HG03439 (cell line): ENCODE measurements at regions not wholly inside any gene's neighbourhood (a gene's known extent, or its start where the extent isn't known, plus 50 kb on each side); places are given as distances from the start of the nearest gene placed in this dataset.
"Not testable (repeated sequence)": the region's sequence is repeated elsewhere in the genome, so short reads cannot be mapped to it uniquely, and the experiment has no call there.

Experiments used
- ATAC-seq: cut with Tn5 transposase; IDR thresholded peaks from one replicate; pipeline ENCODE4 v1.9.1; 2021; ENCODE audit warnings: mild to moderate bottlenecking, moderate library complexity; ENCODE audit not compliant: unreplicated experiment

GRCh38 chr3:165635791-165636683 is 201.2 kb downstream of the BCHE start:
- no peak for ATAC-seq

GRCh38 chr3:165624761-165625160 is 212.5 kb downstream of the BCHE start:
- no peak for ATAC-seq

- ATAC-seq: no peak
These were observed 214.9 kb downstream of the BCHE start for GRCh38 chr3:165622356-165622755.

DNA sequence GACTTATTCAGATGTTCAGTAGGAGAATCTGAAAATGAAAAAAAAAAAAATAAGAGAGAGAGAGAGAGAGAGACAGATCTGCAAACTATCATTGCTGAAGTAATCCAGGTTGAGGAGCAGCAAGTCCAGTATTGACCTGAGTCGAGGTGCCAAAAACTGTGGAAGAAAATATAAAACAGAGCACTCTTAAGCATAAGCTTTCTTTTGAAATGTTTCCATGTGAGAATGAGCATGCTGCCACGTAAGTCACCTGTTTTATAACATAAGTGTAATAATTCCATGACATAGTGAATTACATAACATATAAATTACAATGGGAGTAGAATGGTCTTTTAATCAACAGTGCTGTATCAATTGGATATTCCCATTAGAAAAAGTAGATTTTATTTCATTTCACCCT is 218.2 kb downstream of the BCHE start:
- ATAC-seq: no peak

DNA sequence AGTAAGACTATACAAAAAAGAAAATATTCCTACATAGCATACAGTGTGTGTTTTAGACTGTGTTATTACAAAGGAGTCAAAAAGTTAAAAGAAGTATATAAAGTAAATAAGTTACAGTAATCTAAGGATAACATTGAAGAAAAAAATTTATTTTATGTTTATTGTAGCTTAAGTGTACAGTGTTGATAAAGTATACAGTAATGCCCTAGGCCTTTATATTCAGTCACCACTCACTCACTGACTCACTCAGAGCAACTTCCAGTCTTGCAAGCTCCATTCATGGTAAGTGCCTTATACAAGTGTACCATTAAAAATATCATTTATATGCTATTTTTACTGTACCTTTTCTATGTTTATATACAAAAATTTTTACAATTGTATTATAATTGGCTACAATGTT is 220.1 kb downstream of the BCHE start:
- ATAC-seq: no peak

GRCh38 chr3:165614337-165614736 is 222.9 kb downstream of the BCHE start:
- ATAC-seq: no peak

DNA sequence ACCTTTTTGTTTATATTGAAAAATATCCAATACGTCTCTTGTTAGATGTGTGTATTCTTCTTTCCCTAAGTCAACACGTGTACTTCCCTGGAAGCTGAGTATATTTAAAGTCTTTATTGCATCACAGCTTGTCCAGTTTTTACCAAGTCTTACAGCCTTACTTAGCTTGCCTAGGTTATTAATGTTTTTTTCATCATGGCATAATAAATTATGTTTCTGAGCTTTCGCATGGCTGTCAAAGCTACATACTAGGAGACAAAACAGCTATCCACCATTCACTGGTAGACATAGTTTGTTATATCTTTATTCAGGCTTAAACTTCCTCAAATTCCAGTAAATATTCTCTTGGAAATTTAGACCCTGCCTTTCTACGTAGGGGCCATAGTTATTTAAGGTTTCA is 224.2 kb downstream of the BCHE start:
- ATAC-seq: no peak

GRCh38 chr3:165607221-165607620 is 230.0 kb downstream of the BCHE start:
- ATAC-seq: no peak

- ATAC-seq: no peak
These were observed 234.0 kb downstream of the BCHE start for GRCh38 chr3:165603196-165603595.

DNA sequence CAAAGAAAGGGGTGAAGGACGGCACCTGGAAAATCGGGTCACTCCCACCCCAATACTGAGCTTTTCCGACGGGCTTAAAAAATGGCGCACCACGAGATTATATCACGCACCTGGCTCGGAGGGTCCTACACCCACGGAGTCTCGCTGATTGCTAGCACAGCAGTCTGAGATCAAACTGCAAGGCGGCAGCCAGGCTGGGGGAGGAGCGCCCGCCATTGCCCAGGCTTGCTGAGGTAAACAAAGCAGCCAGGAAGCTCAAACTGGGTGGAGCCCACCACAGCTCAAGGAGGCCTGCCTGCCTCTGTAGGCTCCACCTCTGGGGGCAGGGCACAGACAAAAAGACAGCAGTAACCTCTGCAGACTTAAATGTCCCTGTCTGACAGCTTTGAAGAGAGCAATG is 264.7 kb downstream of the BCHE start:
- not testable (repeated sequence) for ATAC-seq

- ATAC-seq: no peak
These were observed 268.2 kb downstream of the BCHE start for GRCh38 chr3:165568907-165569462.

DNA sequence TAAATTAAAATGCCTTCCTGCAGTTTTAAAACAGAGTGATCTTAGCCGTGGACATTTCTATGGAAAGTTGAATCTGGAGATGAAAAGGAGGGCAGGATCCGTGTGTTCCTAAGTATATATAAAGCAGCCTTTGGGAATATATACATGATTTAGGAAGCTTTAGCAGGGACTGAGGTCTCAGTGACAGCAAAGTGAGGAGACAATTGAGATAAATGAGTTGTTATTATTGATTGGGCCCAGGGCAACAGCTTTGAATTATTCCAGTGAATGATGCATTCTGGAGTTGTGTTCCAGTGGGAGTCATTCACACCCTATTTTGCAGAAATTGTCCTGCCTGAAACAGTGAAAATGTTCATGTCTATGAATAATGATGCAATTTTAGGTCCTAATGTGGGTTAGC is 281.4 kb downstream of the BCHE start:
- no peak for ATAC-seq

GRCh38 chr3:165553371-165553770 is 283.9 kb downstream of the BCHE start:
- no peak for ATAC-seq

DNA sequence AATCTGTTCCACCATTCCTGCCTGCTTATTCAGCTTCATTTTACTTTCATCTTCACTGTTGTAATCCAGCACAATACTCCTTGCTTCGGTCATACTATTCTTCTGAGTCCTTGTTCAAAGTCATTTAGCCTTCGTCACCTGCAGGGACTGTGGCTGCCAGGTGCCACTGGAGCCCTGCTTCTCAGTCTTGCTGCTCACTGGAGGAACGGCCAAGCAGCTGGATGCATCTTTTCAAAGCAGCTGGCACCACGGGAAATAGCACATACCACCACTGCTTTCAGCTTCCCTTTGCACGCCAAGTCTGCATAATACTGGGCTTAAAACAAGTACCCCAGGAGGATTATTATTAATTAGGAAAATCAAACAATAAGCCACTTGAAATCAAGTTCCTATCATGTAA is 287.6 kb downstream of the BCHE start:
- ATAC-seq: no peak

GRCh38 chr3:165549037-165549436 is 288.2 kb downstream of the BCHE start:
- no peak for ATAC-seq

GRCh38 chr3:165545059-165545458 is 292.2 kb downstream of the BCHE start:
- no peak for ATAC-seq

DNA sequence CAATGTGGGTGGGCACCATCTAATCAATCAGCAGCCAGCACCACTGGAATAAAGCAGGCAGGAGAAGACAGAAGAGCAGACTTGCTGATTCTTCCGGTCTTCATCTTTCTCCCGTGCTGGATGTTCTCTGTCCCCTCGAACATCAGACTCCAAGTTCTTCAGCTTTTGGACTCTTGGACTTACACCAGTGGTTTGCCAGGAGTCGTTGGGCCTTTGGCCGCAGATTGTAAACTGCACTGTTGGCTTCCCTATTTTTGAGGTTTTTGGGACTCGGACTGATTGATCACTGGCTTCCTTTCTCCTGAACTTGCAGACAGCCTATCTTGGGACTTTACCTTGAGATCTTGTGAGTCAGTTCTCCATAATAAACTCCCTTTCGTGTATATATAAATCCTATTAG is 292.8 kb downstream of the BCHE start:
- no peak for ATAC-seq

GRCh38 chr3:165538166-165538565 is 299.1 kb downstream of the BCHE start:
- ATAC-seq: no peak

GRCh38 chr3:165532851-165533250 is 304.4 kb downstream of the BCHE start:
- ATAC-seq: no peak

GRCh38 chr3:165529451-165529850 is 307.8 kb downstream of the BCHE start:
- ATAC-seq: no peak

DNA sequence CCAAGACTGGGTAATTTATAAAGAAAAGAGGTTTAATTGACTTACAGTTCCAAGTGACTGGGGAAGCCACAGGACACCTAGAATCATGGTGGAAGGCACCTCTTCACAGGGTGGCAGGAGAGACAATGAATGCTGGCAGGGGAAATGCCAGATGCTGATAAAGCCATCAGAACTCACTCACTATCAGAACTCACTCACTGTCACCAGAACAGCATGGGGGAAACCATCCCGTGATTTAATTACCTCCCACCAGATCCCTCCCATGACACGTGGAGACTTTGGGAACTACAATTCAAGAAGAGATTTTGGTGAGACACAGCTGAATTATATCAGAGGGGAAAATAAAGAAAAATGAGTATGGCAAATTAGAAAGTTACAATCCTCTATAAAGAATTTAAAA is 310.9 kb downstream of the BCHE start:
- no peak for ATAC-seq

DNA sequence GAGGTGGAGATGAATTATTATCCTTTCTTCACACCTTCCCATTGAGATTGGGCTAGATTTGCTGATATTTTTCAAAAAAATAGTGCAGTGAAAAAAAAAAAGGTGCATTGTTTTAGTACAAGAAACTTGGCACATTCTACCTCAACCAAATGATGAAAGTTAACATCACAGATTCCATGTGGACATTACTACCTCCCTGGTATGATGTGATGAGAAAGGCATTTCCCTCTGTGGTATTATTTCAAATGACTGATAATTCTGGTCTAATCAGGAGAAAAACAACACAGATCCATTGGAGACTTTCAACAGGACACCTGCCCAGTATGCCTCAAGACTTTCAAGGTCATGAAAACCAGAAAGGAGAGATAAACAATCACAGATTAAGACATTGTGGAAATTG is 313.4 kb downstream of the BCHE start:
- no peak for ATAC-seq

- no peak for ATAC-seq
These were observed 314.8 kb downstream of the BCHE start for GRCh38 chr3:165522386-165522785.
